Stimulated activated CD8-positive, alpha-beta memory T cell treated with anti-CD3 and anti-CD28 coated beads, Interleukin-15, amount 100 ng/mL, for 1 hour (primary cell): ENCODE measurements at regions not wholly inside any gene's neighbourhood (a gene's known extent, or its start where the extent isn't known, plus 50 kb on each side); places are given as distances from the start of the nearest gene placed in this dataset.
"Not testable (repeated sequence)": the region's sequence is repeated elsewhere in the genome, so short reads cannot be mapped to it uniquely, and the experiment has no call there.

Experiments
- DNase-seq: peaks from one replicate; pipeline ENCODE4 v3.0.0-alpha.2; 2020; ENCODE audit warnings: low read depth

- DNase-seq, result no peak
Observed at GRCh38 chr15:95017666-95018328, 786.4 kb downstream of the MCTP2 start.

DNA sequence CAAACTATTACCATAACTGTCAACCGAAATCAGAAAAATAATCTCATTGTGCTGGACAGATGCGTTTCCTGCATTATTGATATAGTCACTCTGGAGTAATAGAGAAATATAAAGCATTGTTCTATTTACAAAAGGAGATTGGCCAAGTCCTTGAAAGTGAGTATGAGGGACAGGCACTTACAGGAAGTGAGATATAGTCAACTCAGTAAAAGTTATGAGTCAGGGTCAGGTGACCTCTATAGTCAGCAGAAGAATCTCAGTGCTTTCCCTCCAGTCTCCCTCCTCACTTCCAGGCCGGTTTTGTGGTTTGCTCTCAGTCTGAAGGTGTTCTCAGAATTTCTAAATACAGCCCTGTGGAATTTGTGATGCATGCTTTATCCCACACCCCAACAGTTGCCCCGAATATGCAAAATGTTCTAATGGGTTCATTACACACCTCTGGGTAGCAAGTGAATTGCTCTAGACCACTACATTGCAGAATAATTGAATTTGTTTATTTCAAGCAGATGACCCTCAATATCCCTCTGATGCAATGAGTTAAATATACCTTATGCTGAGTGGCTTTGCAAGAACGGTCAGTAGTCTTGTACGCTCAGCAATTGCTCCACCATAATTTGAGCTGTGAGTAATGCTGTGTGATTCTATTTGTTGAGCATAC is 787.7 kb downstream of the MCTP2 start:
- DNase-seq, result no peak

DNA sequence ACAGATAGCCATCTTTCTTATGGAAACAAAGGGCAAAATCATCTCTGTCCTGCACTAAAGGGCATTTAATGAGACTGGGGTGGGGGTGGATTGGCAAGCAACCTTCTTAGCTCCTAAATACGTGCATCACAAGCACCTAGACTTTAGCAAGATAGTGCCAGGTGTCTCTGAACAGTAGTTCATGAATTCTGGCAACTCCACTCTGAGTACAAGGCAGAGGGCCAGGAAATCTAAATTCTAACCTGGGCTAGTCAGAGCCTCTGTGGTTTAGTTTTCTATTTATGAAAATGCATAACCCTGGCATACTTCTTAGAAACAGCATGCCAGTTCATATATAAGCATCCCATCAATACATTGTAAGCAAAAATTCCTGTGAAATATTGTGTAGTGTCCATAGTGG is 788.5 kb downstream of the MCTP2 start:
- DNase-seq, result no peak

DNA sequence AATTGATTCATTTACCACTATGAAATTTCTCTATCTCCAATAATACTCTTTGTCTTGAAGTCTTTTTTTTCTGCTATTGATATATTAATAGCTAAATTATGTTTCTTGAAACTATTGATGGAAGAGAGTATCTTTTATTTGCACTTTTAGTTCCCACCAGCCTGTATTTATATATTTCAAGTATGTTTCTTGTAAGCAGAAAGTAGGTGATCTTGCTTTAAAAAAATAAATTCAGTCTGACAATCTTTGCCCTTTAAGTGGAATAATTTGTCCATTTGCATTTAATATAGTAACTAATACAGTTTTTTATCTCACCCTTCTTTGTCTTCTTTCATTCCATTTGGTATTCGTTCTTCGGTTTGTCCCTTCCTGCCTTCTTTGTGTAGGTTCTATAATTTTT is 790.5 kb downstream of the MCTP2 start:
- DNase-seq, result no peak

DNA sequence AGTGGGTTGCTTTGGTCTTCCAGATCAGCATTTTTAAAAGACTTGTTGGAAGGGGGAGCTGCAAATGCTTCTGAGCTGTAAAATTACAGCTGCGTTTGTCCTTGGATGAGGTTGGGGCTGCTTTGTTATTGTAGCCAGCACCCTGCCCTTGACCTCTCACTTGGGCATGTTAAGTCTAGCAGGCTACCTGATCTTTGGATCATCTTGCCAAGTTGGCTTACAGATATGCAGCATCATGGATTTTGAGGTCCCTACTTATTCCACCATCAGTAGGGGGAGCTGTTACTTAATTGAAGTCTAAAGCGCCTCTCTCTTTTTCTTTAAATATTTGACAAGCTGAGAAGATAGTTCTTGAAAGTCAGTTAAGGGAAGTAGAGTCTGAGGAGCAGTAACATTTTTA is 793.0 kb downstream of the MCTP2 start:
- no peak for DNase-seq

DNA sequence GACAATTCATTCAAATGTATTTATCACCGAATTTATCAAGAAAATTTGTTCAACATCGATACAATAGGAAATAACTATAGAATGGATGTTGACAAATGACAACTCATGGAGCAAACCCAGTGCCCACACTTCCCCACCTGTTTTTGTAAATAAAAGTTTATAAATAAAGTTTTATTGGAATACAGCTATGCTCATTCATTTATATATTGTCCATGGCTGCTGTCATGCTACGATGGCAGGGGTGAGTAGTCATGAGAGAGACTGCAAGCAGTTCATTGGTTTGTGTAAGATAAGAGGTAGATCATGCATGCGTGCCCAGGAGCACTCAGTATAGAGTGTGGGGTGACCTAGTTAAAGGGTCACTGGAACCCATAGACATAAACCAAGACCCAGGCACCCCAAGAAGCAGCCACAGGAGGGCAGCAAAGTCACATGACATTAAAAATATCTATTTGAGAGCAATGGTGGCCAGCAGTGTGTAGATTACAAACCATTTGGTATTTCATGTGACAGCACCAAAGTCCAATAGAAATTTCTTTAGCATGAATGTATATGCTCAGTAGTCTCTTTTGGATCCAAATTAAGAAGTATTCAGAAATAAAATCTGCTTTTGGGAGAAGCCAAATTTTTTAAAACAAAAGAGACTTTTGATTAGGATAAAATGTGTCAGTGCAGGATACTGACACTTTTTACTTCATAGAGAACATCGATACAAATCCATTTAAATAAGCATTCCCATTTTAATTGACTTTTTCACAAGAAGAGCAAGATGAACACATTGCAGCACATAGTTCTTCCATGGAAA is 794.8 kb downstream of the MCTP2 start:
- no peak for DNase-seq

- DNase-seq, result no peak
Observed at GRCh38 chr15:95027981-95028380, 796.6 kb downstream of the MCTP2 start.

DNA sequence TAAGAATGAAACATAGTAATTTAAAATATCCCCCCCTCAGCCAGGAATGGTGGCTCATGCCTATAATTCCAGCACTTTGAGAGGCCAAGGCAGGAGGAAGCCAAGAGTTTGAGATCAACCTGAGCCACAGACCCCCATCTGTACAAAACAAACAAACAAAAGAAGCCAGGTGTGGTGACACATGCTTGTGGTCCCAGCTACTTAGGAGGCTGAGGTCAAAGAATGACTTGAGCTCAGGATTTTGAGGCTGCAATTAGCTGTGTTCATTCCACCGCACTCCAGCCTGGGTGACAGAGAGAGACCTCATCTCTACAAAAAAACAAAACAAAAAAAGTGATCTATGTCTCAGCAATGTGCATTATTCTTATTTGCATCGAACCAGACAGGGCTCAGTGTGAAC is 800.8 kb downstream of the MCTP2 start:
- DNase-seq, result no peak

- no peak for DNase-seq
Observed at GRCh38 chr15:95035106-95035505, 803.7 kb downstream of the MCTP2 start.

- no peak for DNase-seq
Observed at GRCh38 chr15:95041297-95041696, 809.9 kb downstream of the MCTP2 start.

GRCh38 chr15:95043236-95043932 is 812.0 kb downstream of the MCTP2 start:
- not testable (repeated sequence) for DNase-seq

DNA sequence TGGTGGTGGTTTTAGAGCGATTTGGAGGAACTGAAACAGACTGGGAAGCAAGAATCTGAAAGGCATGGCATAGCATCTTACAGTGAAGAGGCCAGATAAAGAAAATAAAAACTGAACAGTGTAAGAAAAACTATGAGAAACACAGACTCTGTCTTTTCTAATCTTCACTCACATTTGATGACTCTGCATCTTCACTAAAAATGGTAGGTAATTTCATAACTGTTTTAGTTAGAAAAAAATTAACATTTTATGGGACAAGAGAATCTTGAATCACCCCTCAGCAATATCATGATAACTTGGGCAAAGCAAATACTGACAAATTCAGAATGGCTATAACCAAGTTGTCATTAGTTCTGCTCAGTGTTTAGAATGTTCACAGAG is 812.6 kb downstream of the MCTP2 start:
- no peak for DNase-seq

- no peak for DNase-seq
Observed at GRCh38 chr15:95044745-95045417, 813.5 kb downstream of the MCTP2 start.

DNA sequence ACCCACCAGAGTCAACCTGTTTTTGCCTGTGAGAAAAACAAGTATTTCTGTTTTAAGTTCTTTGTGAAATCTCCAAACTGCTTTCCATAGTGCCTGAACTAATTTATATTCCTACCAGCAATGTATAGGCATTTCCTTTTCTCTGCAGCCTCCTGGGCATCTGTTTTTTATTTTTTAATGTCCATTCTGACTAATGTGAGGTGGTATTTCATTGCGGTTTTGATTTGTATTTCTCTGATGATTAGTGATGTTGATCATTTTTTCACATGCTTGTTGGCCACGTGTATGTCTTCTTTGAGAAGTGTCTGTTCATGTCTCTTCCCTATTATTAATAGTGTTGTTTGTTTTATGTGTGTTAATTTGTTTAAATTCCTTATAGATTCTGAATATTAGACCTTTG is 820.5 kb downstream of the MCTP2 start:
- DNase-seq, result no peak

- DNase-seq, result no peak
Observed at GRCh38 chr15:95059346-95059905, 828.1 kb downstream of the MCTP2 start.

DNA sequence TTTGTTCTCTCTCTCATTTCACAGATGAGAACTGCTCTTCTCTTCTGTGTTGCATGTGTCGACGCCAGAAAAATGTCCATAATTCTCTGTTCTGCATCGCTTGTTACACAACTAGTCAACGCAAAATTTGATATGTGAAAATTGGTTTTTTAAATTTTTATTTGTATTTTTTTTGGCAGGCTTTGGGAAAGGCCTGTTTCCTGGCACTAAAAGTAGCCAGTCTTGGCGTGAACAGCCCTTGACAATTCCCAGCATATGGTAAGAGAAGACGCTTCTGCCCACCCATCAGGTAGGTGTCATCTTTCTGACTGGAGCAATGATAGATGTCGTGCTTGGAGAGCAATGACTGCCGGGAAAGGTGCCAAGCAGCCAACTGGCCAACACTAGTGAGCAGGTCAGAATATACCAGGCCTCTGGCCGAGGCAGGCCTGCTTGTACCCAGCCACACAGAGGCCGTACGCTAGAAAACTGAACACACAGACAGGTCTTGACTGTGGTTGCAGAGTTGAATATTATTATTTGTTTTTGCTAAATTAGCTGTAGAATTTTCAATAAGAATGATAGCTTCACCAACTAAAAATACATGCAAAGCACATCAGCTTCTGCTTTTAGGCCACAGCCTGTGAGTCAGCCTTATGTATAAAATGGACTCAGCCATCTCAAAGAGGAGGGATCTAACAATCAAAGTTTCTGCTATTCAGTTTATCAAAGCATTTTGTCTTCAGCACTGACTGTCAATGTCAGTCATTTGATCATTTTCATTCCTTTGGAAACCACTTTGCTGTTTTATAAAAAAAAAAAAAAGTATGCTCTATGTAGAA is 837.5 kb downstream of the MCTP2 start:
- DNase-seq, result no peak

DNA sequence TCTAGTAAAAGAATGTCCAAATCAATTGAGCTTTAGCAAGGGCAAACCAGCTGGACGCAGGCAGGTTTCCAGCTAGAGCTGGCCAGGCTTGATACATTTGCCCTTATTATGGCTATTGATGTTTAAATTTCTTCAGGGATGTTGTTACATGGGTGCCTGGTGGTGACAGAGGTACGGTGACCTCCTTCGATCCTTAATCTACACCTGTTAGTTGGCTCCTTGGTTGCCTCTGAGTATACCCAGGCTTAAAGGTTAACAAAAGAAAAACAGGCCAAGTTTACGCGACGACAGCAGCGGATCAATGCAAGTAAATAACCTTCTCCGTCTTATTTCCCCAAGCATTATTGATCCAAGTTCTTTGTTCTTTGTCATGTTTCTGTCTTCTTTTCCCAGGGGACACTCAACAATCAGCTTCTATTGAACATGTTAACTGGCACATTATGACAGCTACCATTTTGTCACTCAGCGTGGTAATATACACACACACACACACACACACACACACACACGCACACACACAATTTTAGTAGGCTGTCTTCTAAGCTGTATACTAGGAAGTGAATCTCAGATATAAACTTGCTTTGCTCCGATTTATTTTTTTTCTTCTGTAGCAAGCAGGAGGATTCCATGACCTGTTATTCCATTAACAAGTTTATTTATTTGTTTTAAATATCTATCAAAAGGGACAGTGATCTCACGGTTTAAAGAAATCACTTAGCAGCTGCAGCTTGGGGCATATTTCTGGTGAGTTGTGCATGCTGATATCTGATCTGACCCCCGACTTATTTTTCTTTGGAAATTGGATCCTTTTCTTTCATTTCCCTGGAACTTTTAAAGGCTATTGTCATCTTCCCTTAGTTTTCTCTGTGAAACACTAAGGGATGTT is 844.7 kb downstream of the MCTP2 start:
- DNase-seq, result no peak

DNA sequence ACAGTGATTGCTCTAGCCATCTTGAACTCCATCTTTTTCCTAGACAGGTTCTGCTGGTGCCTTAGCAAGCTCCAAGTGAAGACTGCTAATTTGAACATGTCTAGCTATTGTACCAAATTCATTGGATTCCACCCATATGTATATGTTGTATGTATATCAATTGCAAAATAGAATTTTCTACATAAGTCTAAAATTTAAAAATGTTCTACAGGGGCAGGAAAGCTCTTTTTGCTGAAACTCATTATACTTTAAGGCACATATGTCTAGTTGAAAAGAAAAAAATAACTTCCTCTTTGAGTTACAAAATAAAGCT is 845.3 kb downstream of the MCTP2 start:
- DNase-seq, result no peak

DNA sequence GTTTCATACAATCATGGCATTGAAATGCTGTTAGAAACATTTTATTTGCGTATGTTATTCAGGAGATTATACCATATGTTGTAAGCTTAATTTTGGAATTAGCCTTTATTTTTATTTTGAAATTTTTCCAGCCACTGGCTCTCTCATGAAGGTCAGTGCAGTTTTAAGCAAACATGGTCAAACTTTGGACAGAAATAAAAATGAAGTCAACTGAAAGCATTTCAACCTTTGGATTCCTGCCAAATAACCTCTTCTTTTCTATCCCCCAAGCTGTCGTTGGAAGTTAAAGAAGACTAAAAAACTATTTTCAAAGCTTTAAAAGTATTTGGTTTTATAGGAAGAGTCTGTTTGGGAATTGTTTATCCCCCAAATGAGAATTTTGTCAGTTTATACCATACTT is 846.6 kb downstream of the MCTP2 start:
- no peak for DNase-seq

DNA sequence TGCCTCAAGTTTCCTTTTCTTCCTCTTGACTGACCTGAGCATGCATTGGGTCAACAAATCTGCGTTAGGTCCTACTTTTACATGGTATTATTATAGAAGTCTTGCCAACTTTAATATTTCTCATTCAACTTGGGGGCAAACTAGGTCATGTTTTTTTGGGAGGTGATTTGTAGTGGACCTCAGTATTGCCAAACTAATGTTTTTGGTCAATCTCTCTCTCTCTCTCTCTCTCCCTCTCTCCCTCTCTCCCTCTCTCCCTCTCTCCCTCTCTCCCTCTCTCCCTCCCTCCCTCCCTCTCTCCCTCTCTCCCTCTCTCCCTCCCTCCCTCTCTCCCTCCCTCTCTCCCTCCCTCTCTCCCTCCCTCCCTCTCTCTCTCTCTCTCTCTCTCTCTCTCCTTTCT is 848.9 kb downstream of the MCTP2 start:
- DNase-seq, result not testable (repeated sequence)
